Endothelial cell (in vitro differentiated cells): ENCODE measurements at regions not wholly inside any gene's neighbourhood (a gene's known extent, or its start where the extent isn't known, plus 50 kb on each side); places are given as distances from the start of the nearest gene placed in this dataset.

Source experiments
- DNase-seq: peaks from one replicate; pipeline ENCODE4 v3.0.0; 2021; ENCODE audit warnings: low spot score
- H3K27ac Mint-ChIP-seq: one replicate; pipeline ENCODE4 v1.8.0; 2021; ENCODE audit warnings: mixed read lengths, inconsistent platforms; ENCODE audit not compliant: unreplicated experiment
- H3K27me3 Mint-ChIP-seq: one replicate; pipeline ENCODE4 v1.8.0; 2021; ENCODE audit warnings: mild to moderate bottlenecking, moderate library complexity, mixed read lengths, inconsistent platforms; ENCODE audit not compliant: unreplicated experiment
- H3K36me3 Mint-ChIP-seq: one replicate; pipeline ENCODE4 v1.8.0; 2021; ENCODE audit warnings: mild to moderate bottlenecking, low read depth, mixed read lengths, inconsistent platforms; ENCODE audit not compliant: unreplicated experiment
- H3K4me1 Mint-ChIP-seq: one replicate; pipeline ENCODE4 v1.8.0; 2021; ENCODE audit warnings: mild to moderate bottlenecking, mixed read lengths, inconsistent platforms; ENCODE audit not compliant: unreplicated experiment
- H3K4me3 Mint-ChIP-seq: one replicate; pipeline ENCODE4 v1.8.0; 2021; ENCODE audit warnings: mild to moderate bottlenecking, mixed read lengths, inconsistent platforms; ENCODE audit not compliant: unreplicated experiment
- H3K9me3 Mint-ChIP-seq: one replicate; pipeline ENCODE4 v1.8.0; 2021; ENCODE audit warnings: mixed read lengths, inconsistent platforms; ENCODE audit not compliant: unreplicated experiment
- TF ChIP-seq, protein P1 (sequence below): fragments of 200-600 bp; sonication (generic); IDR thresholded peaks from one replicate; pipeline ENCODE4 v1.5.0; 2021; ENCODE audit warnings: antibody characterized with exemption; ENCODE audit not compliant: unreplicated experiment

- Mint-ChIP-seq H3K4me1 (no peaks in the 10 kb centered on the region), H3K4me3 (no peak overlapping the region)
These were observed 1123.7 kb upstream of the ATXN7L3B start for GRCh38 chr12:73413974-73414373.

GRCh38 chr12:73414926-73415325, 1122.7 kb upstream of the ATXN7L3B start:
- TF ChIP-seq, protein P1, sequence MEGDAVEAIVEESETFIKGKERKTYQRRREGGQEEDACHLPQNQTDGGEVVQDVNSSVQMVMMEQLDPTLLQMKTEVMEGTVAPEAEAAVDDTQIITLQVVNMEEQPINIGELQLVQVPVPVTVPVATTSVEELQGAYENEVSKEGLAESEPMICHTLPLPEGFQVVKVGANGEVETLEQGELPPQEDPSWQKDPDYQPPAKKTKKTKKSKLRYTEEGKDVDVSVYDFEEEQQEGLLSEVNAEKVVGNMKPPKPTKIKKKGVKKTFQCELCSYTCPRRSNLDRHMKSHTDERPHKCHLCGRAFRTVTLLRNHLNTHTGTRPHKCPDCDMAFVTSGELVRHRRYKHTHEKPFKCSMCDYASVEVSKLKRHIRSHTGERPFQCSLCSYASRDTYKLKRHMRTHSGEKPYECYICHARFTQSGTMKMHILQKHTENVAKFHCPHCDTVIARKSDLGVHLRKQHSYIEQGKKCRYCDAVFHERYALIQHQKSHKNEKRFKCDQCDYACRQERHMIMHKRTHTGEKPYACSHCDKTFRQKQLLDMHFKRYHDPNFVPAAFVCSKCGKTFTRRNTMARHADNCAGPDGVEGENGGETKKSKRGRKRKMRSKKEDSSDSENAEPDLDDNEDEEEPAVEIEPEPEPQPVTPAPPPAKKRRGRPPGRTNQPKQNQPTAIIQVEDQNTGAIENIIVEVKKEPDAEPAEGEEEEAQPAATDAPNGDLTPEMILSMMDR, result no peak
- no peak for DNase-seq
- no peaks in the 10 kb centered on the region for H3K4me1 Mint-ChIP-seq
- no peak overlapping the region for H3K27ac Mint-ChIP-seq
- peaks cover 4% of the 10 kb centered on the region for H3K36me3 Mint-ChIP-seq
- no peaks in the 10 kb centered on the region for H3K9me3 Mint-ChIP-seq
- no peaks in the 10 kb centered on the region for H3K27me3 Mint-ChIP-seq
- no peak overlapping the region for H3K4me3 Mint-ChIP-seq

More at GRCh38 chr12:73413974-73414373, 1123.7 kb upstream of the ATXN7L3B start:
- no peak overlapping the region for H3K27ac Mint-ChIP-seq
- no peak for DNase-seq
- H3K36me3 Mint-ChIP-seq, result peaks cover 4% of the 10 kb centered on the region
- TF ChIP-seq, protein P1, result no peak
- no peaks in the 10 kb centered on the region for H3K9me3 Mint-ChIP-seq
- H3K27me3 Mint-ChIP-seq, result no peaks in the 10 kb centered on the region

GRCh38 chr12:73418541-73418940, 1119.1 kb upstream of the ATXN7L3B start:
- no peak overlapping the region for H3K27ac Mint-ChIP-seq
- H3K4me3 Mint-ChIP-seq, result no peak overlapping the region
- TF ChIP-seq, protein P1, result no peak
- no peaks in the 10 kb centered on the region for H3K4me1 Mint-ChIP-seq
- H3K36me3 Mint-ChIP-seq, result peaks cover 8% of the 10 kb centered on the region
- peaks cover 4% of the 10 kb centered on the region for H3K9me3 Mint-ChIP-seq
- no peak for DNase-seq
- no peaks in the 10 kb centered on the region for H3K27me3 Mint-ChIP-seq

DNA sequence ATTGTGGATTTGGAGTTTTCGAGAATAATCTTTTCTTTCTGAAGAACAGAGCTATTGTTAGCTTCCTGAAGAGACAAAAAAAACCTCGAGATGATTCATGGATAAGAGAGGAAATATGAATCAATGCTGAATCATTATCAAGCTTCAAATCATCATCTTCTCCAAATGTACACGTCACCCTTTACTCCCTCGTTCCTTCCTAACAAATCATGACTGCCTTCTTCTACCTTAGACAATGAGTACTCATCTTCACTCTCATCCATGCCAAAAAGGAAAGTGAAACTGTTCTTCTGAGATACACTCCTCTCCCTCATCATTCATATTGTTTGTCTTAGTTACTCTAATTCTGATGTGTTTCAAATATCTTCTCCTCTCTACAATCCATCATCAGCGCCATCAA, 1115.8 kb upstream of the ATXN7L3B start:
- H3K4me3 Mint-ChIP-seq, result no peak overlapping the region
- no peak overlapping the region for H3K27ac Mint-ChIP-seq
- no peaks in the 10 kb centered on the region for H3K4me1 Mint-ChIP-seq
- no peaks in the 10 kb centered on the region for H3K27me3 Mint-ChIP-seq
- no peak for DNase-seq
- H3K36me3 Mint-ChIP-seq, result peaks cover 4% of the 10 kb centered on the region
- TF ChIP-seq, protein P1, result no peak
- peaks cover 7% of the 10 kb centered on the region for H3K9me3 Mint-ChIP-seq

DNA sequence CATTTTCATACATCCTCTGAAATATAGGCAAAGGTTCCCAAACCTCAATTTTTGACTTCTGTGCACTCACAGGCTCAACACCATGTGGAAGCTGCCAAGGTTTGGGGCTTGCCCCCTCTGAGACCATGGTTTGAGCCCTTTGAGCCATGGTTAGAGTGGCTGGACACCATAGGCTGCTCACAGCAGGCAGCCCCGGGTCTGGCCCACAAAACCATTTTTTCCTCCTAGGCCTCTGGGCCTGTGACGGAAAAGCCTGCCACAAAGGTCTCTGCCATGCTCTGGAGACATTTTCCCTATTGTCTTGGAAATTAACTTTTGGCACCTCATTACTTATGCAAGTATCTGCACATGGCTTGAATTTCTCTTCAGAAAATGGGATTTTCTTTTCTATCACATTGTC, 1113.2 kb upstream of the ATXN7L3B start:
- Mint-ChIP-seq H3K27me3 (no peaks in the 10 kb centered on the region), H3K9me3 (peaks cover 7% of the 10 kb centered on the region), H3K27ac (no peak overlapping the region), H3K36me3 (peaks cover 4% of the 10 kb centered on the region), H3K4me1 (no peaks in the 10 kb centered on the region), H3K4me3 (no peak overlapping the region)
- TF ChIP-seq, protein P1, result no peak
- DNase-seq, result no peak
